HG03575 (cell line): ENCODE measurements at regions not wholly inside any gene's neighbourhood (a gene's known extent, or its start where the extent isn't known, plus 50 kb on each side); places are given as distances from the start of the nearest gene placed in this dataset.

ENCODE experiments used
- ATAC-seq: cut with Tn5 transposase; IDR thresholded peaks from one replicate; pipeline ENCODE4 v1.9.1; 2021; ENCODE audit not compliant: unreplicated experiment, insufficient number of reproducible peaks, low FRiP score; ENCODE audit errors: extremely low read depth

DNA sequence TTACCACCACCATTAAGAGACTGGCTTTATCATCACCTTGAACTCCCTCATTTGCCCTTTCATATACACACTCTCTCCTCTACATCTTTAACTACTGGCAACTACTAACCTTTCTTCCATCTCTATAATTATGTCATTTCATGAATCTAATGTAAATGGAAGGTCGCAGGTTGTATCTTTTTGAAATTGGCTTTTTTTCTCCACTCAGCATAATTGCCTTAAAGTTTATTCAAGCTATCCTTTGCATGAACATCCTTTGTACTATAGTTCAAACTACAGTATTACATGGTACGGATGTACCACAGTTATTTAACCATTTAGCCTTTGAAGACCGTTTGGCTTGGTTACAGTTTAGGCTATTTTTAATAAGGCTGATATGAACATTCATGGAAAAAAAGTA, 129.5 kb upstream of the ZNF804A start:
- no peak for ATAC-seq

DNA sequence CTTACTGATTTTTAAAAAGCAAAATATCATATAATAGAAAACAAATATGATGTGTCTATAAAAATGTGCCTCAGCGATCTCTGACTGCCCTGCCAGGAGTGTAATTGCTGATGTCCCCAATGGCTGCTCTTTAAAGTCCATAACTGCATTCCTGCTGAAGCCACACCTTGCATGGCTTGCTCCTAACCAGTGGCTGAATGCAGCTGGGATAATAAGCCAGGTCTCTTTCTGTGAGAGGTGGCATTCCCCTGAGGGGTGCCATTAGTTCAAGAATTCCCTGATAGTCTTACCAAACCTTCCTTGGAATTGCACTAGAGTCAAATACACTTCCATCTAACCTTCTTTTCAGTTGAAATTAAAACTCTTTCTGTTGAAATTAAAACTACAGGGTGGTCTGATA, 125.8 kb upstream of the ZNF804A start:
- ATAC-seq, result no peak

DNA sequence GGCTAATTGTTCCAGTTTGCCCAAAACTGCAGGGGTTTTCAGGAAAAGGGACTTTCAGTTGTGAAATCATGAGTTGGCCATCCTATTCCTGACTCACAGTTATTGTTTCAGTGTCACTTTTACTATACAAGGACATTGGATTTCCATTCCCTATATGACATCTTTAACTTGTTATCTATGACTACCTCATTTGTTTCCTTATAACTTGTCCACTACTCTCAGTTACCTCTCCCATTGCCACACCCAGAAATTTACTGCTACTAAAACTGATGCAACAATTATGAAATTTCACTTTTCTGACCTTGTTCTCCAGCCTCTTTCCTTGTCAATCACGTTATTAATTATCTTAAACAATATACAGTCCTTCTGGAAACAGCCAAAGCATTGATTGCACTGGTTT, 116.5 kb upstream of the ZNF804A start:
- ATAC-seq, result no peak

DNA sequence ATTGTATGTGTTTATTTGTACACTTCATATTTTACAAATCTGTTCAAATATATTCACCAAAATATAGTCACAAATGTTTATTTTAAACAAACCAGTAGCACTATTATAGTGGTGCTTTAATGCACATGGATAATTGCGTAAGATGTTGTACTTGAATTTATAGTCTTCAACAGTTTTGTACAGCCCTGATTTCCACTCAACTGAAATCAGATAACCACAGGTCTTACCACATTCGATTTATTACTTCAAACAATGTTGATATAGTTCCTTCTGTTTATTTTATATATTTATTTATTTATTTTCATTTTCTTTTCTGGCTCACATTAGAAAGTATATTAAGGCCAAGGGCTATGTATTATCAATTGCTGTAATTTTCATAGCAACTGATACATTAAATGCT, 99.4 kb upstream of the ZNF804A start:
- ATAC-seq, result no peak

DNA sequence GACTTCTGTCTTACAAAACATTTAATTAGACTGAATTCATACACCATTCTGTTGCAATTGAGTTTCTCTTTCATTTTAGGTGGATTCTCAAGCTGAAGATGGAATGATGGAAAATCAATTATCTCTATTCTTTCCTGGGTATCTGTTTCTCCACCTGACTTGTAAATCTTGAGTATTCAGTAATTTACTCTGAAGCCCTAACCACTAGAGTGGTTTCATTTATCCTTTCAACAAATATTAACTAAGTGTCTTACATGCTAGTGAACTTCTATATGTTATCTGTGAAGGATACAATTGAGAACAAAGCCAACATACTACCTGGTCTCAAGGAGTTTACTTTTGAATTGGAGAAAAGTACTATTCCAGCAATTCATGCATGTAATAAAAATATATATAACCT, 94.1 kb upstream of the ZNF804A start:
- no peak for ATAC-seq

DNA sequence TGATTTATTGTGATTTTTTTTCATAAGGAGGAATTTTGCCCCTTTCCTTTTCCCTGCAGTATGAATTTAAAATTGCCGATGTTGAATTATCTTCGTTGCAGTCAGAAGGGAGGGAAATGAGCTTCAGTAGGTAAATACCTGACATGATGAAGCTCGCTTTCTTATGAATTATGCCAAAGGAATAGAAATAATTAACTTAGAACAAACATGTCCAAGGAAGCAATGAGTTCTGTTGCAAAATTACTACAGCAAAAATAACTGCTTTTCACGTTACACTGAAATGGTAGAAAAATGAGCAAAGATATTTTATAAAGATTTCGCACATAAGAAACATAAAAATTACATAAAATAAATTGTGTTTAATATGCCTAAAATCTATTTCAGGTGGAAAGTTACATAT, 91.1 kb upstream of the ZNF804A start:
- ATAC-seq, result no peak

GRCh38 chr2:184517402-184517801, 80.9 kb upstream of the ZNF804A start:
- no peak for ATAC-seq

GRCh38 chr2:184520441-184520840, 77.9 kb upstream of the ZNF804A start:
- ATAC-seq, result no peak

DNA sequence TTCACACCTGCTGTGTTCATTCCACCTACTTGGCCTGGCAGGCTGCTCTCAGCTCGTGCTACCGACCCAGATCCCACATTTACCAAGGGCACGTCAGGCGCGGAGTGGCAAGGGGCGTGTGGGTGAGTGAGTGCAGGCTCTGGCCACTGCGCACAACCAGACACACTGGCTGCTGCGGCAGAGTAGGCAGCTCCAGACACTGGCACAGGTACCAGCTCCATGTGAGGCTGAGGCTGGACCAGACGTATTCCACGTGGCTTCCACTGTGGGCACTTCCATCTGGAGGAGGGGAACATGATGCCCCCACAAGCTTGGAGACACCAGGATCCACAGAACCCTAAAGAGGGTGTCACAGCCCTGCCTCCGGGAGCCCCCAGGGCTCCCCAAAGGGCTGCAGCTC, 74.6 kb upstream of the ZNF804A start:
- ATAC-seq, result no peak

DNA sequence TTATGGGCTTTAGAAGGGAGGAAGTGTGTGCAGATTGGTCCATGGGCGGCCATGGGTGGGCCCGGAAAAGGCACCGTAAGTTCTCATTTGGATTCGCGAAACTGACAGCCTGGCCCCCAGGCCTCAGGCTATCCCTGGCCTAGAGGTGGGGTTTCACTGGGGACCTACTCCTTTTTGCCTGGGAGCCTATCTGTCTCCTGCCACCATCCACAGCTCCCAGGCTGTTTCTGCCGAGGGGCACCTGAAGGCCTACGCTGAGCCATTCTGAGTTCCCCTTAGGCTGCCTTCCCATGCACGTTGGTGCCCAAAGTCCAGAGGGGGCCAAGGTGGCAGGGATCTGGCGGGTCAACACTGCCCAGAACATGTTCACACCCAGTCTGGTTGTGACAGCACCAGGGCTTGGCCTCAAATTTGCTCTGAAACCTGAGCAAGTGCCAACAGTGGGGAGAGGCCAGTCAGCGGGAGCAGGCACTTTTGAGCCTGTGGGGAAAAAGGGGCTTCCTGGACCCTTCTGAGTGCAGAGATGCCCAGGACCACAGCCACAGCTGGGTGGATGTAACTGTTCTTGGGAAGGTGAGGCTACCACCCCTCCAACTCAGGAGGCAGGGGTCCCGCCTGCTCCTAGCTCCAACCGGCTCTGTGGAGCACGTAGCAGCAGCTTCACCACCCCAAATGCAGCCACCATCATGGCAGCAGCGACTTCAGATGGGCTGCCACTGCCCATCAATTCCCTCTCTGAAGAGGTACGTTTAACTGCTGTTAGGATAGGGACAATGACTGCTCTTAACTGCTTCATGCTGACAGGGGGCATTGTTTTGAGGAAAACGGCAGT, 73.6 kb upstream of the ZNF804A start:
- ATAC-seq, result no peak

GRCh38 chr2:184527058-184527457, 71.3 kb upstream of the ZNF804A start:
- no peak for ATAC-seq

DNA sequence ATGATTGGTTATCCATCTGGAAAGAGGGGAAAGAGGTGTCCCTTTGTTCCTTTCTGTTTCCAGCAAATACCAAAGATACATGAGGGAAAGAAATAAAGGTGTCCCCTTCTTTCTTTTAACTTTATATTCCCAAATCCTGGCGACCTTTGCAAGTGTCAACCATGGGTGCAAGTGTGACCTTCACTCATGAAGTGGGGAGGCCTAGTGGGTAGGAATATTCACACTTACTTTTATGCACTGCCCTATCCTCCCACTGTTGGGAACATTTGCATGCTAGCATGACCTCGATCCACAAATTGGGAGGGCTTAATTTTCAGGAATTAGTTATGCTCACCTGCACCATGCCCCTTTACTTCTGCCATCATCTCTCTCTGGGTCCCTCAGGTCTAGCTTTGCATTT, 70.2 kb upstream of the ZNF804A start:
- no peak for ATAC-seq

- ATAC-seq, result no peak
Measured at GRCh38 chr2:184530239-184530638, 68.1 kb upstream of the ZNF804A start.

GRCh38 chr2:184530959-184531358, 67.4 kb upstream of the ZNF804A start:
- ATAC-seq, result no peak

DNA sequence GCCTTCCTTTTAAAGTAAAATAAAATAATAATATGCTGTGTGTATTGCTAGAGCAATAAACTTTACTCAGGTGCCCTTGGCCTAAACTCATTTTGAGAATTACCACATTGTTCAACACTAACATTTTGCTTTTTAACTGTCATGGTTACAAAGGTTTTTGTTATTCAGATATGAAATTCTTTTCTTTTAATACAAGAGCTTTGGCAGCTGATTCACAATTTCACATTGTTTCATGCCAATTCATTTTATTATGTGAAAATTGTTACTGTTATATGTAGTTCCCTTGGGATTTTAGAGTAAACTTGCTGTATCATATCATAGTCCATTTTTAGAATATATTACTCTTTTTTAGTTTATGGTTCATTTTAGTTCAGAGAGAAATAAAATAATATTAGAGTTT, 65.8 kb upstream of the ZNF804A start:
- no peak for ATAC-seq

- ATAC-seq, result no peak
Measured at GRCh38 chr2:184534986-184535385, 63.3 kb upstream of the ZNF804A start.

- ATAC-seq, result no peak
Measured at GRCh38 chr2:184540246-184540789, 58.0 kb upstream of the ZNF804A start.

GRCh38 chr2:184541591-184541990, 56.7 kb upstream of the ZNF804A start:
- no peak for ATAC-seq

GRCh38 chr2:184543832-184544231, 54.5 kb upstream of the ZNF804A start:
- no peak for ATAC-seq
